ENCODE measurements at regions not wholly inside any gene's neighbourhood (a gene's known extent, or its start where the extent isn't known, plus 50 kb on each side); places are given as distances from the start of the nearest gene placed in this dataset.
"Not testable (repeated sequence)": the region's sequence is repeated elsewhere in the genome, so short reads cannot be mapped to it uniquely, and the experiment has no call there.

- Histone ChIP-seq H3K9ac (no peak overlapping the region), H3K79me2 (no peaks in the 10 kb centered on the region), H3K36me3 (ENCODE audit: control insufficient read depth, insufficient read depth, low read length) (no peaks in the 10 kb centered on the region), H3K4me3 (ENCODE audit: low read depth, low read length) (no peak overlapping the region), H2AFZ (no peak overlapping the region), H3K27ac (no peak overlapping the region), H3K4me2 (ENCODE audit: low read length) (no peak overlapping the region), H3K27me3 (ENCODE audit: control insufficient read depth, insufficient read depth, low read length) (no peaks in the 10 kb centered on the region), H3K9me3 (ENCODE audit: control insufficient read depth, low read length) (no peaks in the 10 kb centered on the region), H3K4me1 (no peaks in the 10 kb centered on the region)
- TF ChIP-seq CTCF (IDR thresholded peaks at IDR 0.05): no peak
These were observed 771.7 kb downstream of the NOVA1 start for GRCh38 chr14:25826105-25826504.

DNA sequence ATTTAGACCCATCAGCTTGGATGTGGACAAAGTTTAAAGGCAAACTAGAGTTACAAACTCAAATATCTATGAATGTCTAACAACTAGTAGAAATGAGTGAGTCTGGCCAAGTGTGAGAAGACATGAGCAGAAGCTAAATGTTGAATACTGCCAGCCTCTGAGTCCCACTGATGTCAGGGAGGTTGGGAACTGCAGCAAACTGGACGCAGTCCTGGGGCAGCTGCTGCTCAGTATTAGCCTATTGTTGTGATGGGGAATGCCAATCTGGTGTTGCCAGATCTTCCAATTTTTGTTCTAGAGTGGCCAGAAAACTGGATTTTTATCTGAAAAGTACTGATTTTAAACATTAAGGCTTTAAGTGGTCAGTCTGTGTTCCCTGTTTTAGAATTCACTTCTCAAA, 770.4 kb upstream of the STXBP6 start:
- H3K9me3 ChIP-seq (ENCODE audit: control insufficient read depth, low read length): no peaks in the 10 kb centered on the region
- no peaks in the 10 kb centered on the region for H3K79me2 ChIP-seq
- no peaks in the 10 kb centered on the region for H3K4me1 ChIP-seq
- no peak overlapping the region for H3K4me2 ChIP-seq (ENCODE audit: low read length)
- no peak overlapping the region for H2AFZ ChIP-seq
- no peak overlapping the region for H3K9ac ChIP-seq
- TF ChIP-seq CTCF (IDR thresholded peaks at IDR 0.05): no peak
- H3K27me3 ChIP-seq (ENCODE audit: control insufficient read depth, insufficient read depth, low read length): no peaks in the 10 kb centered on the region
- no peak overlapping the region for H3K27ac ChIP-seq
- H3K36me3 ChIP-seq (ENCODE audit: control insufficient read depth, insufficient read depth, low read length): no peaks in the 10 kb centered on the region
- no peak overlapping the region for H3K4me3 ChIP-seq (ENCODE audit: low read depth, low read length)

- H3K27ac ChIP-seq; H3K79me2 ChIP-seq; H3K4me2 ChIP-seq (ENCODE audit: low read length); H3K9ac ChIP-seq; H3K27me3 ChIP-seq (ENCODE audit: control insufficient read depth, insufficient read depth, low read length); H3K36me3 ChIP-seq (ENCODE audit: control insufficient read depth, insufficient read depth, low read length); H2AFZ ChIP-seq; H3K9me3 ChIP-seq (ENCODE audit: control insufficient read depth, low read length); H3K4me1 ChIP-seq; H3K4me3 ChIP-seq (ENCODE audit: low read depth, low read length): not testable (repeated sequence)
These were observed 764.7 kb upstream of the STXBP6 start for GRCh38 chr14:25814622-25815021.

DNA sequence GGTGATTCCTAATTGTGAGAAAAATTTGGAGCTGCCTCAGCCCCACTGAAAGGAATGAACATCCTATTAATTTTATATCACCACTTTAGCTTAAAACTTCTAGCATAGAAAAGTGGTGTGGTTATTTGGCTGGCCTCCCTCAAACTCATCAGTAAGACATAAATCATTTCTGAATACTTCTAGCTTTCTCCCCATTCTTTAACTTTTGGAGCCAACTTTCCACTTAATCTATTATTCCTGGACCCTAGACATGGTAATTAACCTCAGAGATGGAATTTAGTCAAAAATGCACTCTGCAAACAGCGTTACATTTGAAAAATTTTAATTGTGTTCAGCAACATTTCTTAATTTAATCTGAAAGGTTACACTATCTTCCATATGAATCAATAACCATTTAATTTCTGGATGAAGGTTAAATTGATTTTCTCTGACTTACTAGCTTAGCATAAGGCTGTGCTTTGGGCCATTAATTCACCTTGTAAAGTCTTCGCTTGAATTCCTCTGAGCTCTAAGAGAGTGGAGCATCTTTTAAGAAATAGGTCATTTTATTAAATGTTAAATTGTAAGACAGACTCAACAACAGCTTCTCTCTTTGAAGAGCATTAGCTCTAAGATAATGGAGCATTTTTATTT, 753.6 kb upstream of the STXBP6 start:
- no peak for TF ChIP-seq CTCF (IDR thresholded peaks at IDR 0.05)
- Histone ChIP-seq H3K4me3 (ENCODE audit: low read depth, low read length) (no peak overlapping the region), H3K27ac (no peak overlapping the region), H3K27me3 (ENCODE audit: control insufficient read depth, insufficient read depth, low read length) (no peaks in the 10 kb centered on the region), H3K4me2 (ENCODE audit: low read length) (no peak overlapping the region), H3K79me2 (no peaks in the 10 kb centered on the region), H3K36me3 (ENCODE audit: control insufficient read depth, insufficient read depth, low read length) (no peaks in the 10 kb centered on the region), H3K4me1 (no peaks in the 10 kb centered on the region), H3K9me3 (ENCODE audit: control insufficient read depth, low read length) (no peaks in the 10 kb centered on the region), H2AFZ (no peak overlapping the region), H3K9ac (no peak overlapping the region)

DNA sequence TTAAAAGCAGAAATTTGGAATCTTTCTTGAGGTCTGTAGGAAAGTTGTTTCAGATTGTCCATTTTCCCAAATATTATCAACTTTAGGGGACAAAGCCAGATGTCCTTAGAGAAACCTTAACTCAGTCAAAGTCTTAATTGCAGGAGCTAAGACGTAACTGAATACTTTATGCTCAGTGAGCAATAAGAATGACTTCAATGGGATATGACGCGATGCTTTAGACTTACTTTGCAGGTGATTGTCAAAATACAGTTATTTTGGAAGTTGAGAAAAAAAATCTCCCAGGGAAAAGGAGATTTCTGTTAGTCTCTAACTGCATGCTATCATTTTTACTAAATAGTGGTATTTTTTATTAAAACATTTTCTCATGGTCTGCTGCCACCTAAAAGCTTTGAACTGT, 750.9 kb upstream of the STXBP6 start:
- Histone ChIP-seq H3K27ac (no peak overlapping the region), H2AFZ (no peak overlapping the region), H3K4me3 (ENCODE audit: low read depth, low read length) (no peak overlapping the region), H3K9me3 (ENCODE audit: control insufficient read depth, low read length) (no peaks in the 10 kb centered on the region), H3K9ac (no peak overlapping the region), H3K36me3 (ENCODE audit: control insufficient read depth, insufficient read depth, low read length) (no peaks in the 10 kb centered on the region), H3K4me2 (ENCODE audit: low read length) (no peak overlapping the region), H3K27me3 (ENCODE audit: control insufficient read depth, insufficient read depth, low read length) (no peaks in the 10 kb centered on the region), H3K79me2 (no peaks in the 10 kb centered on the region), H3K4me1 (no peaks in the 10 kb centered on the region)
- TF ChIP-seq CTCF (IDR thresholded peaks at IDR 0.05): no peak
